ENCODE measurements at regions not wholly inside any gene's neighbourhood (a gene's known extent, or its start where the extent isn't known, plus 50 kb on each side); places are given as distances from the start of the nearest gene placed in this dataset.
A peak's percentile ranks its signal among the peaks of the same experiment; 100 is the strongest.

- in situ Hi-C loops (cut with HindIII; ENCODE audit: low sequenced_read_pairs), result no loop called here
Observed at GRCh38 chr9:107751567-107752210, 262.1 kb upstream of the KLF4 start.

GRCh38 chr9:107750741-107751566, 261.4 kb upstream of the KLF4 start:
- in situ Hi-C loops (cut with HindIII; ENCODE audit: low sequenced_read_pairs), result no loop called here
- H3K4me3 ChIP-seq (ENCODE audit: low read depth, low read length), result no peak overlapping the region
- DNase-seq (ENCODE audit: low read depth), result peak; percentile 98
- TF ChIP-seq CTCF (IDR thresholded peaks at IDR 0.05; ENCODE audit: low read depth, low read length, missing control alignments), result no peak

More at GRCh38 chr9:107751567-107752210, 262.1 kb upstream of the KLF4 start:
- TF ChIP-seq CTCF (IDR thresholded peaks at IDR 0.05; ENCODE audit: low read depth, low read length, missing control alignments), result no peak
- H3K4me3 ChIP-seq (ENCODE audit: low read depth, low read length), result no peak overlapping the region
- DNase-seq (ENCODE audit: low read depth), result no peak

DNA sequence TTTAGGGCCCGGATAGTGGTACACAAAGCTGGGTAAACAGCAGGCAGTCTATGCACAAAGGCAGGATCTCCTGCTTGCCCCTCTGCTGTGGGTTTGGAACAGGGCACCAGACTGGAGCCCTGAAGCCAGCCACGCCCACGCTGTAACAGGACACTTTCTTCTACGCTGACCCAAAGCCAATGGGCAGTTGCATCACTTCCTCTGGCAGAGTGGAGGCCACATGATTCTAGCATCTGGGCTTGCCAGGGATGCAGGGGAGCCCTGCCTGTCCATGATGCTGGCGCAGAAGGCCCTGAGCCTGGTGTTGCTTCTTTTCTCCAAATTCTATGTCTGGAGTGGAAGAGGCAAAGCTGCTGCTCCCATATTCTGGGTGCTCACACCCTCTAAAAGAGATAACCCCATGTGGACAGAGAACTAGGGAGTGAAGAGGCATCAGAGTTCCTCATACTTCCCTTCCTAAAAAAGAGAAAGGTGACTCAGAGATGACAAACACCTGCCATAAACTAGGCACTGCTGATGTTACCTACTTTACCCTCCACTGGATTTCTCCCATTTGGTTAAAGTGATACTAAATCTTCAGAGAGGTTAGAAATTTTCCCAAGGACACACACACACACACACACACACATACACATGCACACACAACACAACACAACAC, 260.3 kb upstream of the KLF4 start:
- peak; percentile 80 for DNase-seq (ENCODE audit: low read depth)
- in situ Hi-C loops (cut with HindIII; ENCODE audit: low sequenced_read_pairs), result no loop called here
- TF ChIP-seq CTCF (IDR thresholded peaks at IDR 0.05; ENCODE audit: low read depth, low read length, missing control alignments), result no peak
- H3K4me3 ChIP-seq (ENCODE audit: low read depth, low read length), result no peak overlapping the region

DNA sequence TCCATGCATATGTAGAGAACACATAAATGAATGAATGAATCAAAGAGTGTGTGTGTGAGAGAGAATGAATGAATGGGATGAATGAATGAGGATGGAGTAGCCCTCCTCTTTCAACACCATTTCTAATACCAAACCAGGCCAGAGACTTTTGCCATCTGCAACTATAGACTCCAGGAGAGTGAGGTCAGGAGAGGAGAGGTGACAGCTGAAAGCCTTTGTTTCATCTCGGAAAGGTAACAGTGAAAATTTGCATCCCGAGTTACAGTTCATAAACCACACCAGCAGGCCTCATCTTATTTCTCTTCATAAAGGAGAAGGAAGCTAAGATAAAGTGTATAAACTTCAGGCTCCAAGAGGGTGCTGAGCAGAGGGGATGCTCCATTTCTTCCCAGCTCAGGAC, 255.3 kb upstream of the KLF4 start:
- in situ Hi-C loops (cut with HindIII; ENCODE audit: low sequenced_read_pairs), result no loop called here
- H3K4me3 ChIP-seq (ENCODE audit: low read depth, low read length), result no peak overlapping the region
- no peak for TF ChIP-seq CTCF (IDR thresholded peaks at IDR 0.05; ENCODE audit: low read depth, low read length, missing control alignments)

GRCh38 chr9:107742531-107743309, 253.2 kb upstream of the KLF4 start:
- in situ Hi-C loops (cut with HindIII; ENCODE audit: low sequenced_read_pairs), result no loop called here
- no peak for DNase-seq (ENCODE audit: low read depth)
- H3K4me3 ChIP-seq (ENCODE audit: low read depth, low read length), result no peak overlapping the region
- TF ChIP-seq CTCF (IDR thresholded peaks at IDR 0.05; ENCODE audit: low read depth, low read length, missing control alignments), result no peak

More for the DNA sequence above, 255.3 kb upstream of the KLF4 start:
- DNase-seq (ENCODE audit: low read depth), result no peak

Data from astrocyte of the cerebellum (primary cell).